KBM-7 (cell line): ENCODE measurements at regions not wholly inside any gene's neighbourhood (a gene's known extent, or its start where the extent isn't known, plus 50 kb on each side); places are given as distances from the start of the nearest gene placed in this dataset.
A peak's percentile ranks its signal among the peaks of the same experiment; 100 is the strongest.
"Not testable (repeated sequence)": the region's sequence is repeated elsewhere in the genome, so short reads cannot be mapped to it uniquely, and the experiment has no call there.

Experiments used
- DNase-seq: peaks from one replicate; pipeline ENCODE4 v3.0.0-alpha.2; 2015
- in situ Hi-C: fragments of 300-500 bp; cut with MboI; formaldehyde crosslinking; loops from 2 replicates; pipeline ENCODE4 v1.14.3; 2020; ENCODE audit warnings: low sequenced_read_pairs, low pct_unique_long_range_greater_than_20kb, mixed read lengths

GRCh38 chr5:176045442-176045841 is 77.3 kb upstream of the THOC3 start:
- DNase-seq, in situ Hi-C loops: not testable (repeated sequence)

DNA sequence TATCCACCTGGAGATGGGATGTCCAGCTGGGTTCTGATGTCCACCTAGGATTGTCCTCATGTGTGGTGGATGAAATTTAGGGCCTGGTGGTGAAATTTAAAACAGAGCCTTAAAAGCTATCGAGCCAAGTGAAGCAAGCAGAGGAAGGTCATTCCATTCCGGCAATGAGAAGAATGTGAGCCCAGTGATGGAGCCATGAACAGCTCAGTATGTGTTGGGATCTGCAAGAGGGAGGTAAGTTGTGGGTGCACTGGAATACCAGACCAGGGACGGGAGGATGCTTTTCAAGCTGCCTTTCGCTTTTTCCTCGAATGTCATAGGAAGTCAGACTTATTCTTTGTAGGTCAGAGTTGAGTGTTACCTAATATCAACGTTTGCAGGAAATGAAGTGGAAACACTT is 80.6 kb upstream of the THOC3 start:
- in situ Hi-C loops, DNase-seq: not testable (repeated sequence)

GRCh38 chr5:176060472-176061268 is 92.6 kb upstream of the THOC3 start:
- DNase-seq, in situ Hi-C loops: not testable (repeated sequence)

DNA sequence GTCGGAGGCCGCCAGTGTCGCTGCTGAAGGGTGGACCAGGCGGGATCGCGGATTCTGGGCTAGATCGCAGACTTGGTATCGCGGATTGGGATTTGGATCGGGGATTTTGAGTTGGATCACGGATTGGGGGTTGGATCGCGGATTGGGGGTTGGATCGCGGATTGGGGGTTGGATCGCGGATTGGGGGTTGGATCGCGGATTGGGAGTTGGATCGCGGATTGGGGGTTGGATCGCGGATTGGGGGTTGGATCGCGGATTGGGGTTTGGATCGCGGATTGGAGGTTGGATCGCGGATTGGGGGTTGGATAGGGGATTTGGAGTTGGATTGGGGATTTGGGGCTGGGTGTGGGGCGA is 93.1 kb upstream of the THOC3 start:
- in situ Hi-C loops = not testable (repeated sequence)

DNA sequence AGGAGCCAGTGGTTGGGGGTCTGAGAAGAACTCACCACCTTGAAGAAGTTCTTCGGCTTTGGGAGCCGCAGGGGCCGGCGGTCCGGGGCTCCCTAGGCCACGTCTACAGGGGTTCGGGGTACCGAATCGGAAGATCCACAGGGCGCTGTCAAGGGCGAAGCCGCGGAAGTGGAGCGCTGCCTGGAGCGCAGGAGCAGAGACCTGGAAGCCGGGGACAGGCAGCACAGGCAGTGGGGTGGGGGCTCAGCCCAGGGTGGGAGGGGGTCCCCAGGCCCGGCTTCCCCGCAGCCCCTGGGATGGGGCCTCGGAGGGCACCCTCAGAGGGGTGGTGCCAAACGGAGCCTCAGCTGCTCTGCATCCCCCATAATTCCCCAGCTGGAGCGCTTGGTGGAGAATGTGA is 93.5 kb upstream of the THOC3 start:
- in situ Hi-C loops, DNase-seq: not testable (repeated sequence)

More for the DNA sequence above, 93.1 kb upstream of the THOC3 start:
- not testable (repeated sequence) for DNase-seq

DNA sequence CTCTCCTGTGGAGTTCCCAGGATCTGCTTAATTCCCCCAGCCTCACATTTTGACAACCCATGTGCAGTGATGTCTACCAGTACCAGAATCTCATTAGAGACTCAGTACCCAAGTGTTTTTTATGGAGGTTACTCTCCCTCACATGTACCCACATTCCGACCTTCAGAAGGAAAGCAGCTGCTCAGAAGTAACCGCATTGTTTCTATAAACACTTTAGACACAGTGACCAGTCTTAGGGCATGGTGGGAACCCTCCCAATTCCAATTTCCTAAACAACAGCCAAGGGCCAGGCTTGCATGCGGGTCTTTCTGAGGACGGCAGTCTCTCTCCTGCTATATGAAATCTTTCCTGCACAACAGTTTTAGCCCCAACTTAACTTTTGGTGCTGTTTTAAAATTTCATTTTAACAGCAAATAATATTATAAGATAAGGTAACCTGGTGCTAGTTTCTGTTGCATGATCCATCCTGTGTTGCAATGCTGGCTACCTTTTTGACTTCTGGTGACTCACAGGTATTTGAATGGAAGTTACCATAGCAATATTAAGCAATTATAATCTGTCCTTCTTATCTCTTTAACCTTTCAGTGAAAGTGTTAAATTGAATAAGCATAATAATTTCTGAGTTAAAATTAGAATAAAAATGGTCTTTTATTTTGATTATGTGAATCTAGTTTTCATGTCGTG is 98.3 kb upstream of the THOC3 start:
- DNase-seq, in situ Hi-C loops: not testable (repeated sequence)

- in situ Hi-C loops, DNase-seq: not testable (repeated sequence)
Observed at GRCh38 chr5:176067162-176067561, 99.0 kb upstream of the THOC3 start.

DNA sequence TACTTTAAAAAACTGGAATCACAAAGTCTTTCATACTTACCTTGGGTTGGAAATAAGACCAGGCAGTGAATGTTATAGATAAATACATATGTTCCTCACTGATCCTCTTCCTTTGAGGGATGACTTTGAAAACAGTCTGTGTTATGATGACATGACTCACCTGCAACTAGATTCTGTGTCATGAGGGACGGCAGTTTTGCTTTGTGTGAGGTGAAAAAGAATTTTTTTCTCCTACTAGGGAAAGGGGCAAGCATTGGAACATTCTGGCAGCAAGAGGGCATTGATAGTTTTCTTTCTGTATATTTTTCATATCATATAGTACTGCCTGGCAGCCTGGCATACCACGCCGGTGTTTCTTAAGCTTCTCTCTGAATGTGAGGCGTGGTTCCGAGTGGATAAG is 99.8 kb upstream of the THOC3 start:
- in situ Hi-C loops, DNase-seq: not testable (repeated sequence)

DNA sequence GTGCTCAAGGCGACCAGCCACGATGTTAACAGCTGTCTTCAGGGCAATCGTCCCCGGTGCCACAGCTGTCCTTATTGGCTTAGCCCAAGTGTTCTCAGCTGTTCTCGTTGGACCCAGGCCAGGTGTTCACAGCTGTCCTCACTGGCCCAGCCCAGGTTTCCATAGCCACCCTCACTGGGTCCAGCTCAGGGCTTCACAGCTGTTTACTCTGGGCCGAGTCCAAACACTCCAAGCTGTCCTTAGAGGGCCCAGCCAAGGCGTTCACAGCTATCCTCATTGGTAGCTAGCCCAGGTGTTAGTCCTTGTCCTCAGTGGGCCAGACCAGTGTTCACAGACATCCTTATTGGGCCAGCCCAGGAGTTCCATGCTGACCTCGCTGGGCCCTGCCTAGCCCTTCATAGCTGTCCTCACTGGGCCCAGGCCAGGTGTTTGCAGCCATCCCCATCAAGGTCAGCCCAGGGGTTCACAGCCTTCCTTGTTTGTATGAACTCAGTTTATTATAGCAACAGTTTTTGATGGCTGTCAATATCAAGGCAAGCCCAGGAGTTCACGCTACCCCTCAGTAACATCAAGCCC is 106.0 kb upstream of the THOC3 start:
- DNase-seq, in situ Hi-C loops: not testable (repeated sequence)

DNA sequence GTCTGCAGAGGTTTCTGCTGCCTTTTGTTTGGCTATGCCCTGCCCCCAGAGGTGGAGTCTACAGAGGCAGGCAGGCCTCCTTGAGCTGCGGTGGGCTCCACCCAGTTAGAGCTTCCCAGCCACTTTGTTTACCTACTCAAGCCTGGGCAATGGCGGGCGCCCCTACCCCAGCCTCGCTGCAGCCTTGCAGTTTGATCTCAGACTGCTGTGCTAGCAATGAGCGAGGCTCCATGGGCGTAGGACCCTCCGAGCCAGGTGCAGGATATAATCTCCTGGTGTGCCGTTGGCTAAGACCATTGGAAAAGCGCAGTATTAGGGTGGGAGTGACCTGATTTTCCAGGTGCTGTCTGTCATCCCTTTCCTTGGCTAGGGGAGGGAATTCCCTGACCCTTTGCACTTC is 115.6 kb upstream of the THOC3 start:
- in situ Hi-C loops, DNase-seq: not testable (repeated sequence)

GRCh38 chr5:176103083-176103482 is 135.0 kb upstream of the THOC3 start:
- in situ Hi-C loops, DNase-seq: not testable (repeated sequence)

DNA sequence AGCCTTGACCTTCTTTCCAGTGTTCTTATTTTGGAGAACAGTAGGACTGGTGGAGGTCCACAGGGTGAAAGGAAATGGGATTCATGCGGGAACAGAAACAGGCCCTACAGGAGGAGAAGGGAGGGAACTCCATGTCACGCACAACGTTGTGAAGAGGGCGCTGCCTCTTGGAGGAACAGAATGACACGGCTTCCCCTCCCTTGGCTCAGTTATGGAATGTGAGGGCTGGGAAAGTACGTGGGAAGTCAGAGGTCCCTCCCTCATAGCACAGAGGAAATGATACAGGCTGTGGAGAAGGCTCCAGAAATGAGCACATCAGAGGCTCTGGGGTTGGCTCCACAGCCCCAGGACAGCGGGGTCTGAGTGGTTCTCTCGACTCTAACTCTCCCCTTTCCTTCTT is 125.3 kb upstream of the SIMC1 start:
- in situ Hi-C loops = not testable (repeated sequence)

DNA sequence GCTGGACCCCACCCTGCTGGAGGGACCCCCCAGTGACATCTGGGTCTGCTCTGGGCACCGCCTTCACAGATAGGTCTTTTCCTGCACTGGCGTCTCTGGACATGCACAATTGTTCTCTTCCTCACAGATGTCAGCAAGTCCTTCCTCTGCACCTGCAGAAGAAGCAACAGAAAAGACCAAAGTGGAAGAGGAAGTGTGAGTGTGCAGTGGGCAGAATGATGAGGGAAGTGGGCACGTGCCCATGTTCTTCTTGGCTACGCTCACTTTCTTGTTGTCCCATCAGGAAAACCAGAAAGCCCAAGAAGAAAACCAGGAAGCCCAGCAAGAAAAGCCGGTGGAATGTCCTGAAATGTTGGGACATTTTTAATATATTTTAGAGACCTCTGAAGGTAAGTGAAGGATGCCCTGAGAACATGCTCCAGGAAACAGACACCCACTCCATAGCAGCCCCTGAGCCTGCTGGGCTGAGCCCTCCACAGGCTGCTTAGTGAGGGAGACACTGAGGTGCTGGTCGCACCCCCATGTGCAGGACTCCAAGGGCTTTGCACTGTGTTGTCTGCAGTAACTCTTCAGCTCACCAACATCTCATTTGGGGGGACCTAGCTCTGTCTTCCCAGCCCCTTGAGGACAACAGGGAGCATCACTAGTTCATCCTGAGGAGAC is 124.4 kb upstream of the SIMC1 start:
- DNase-seq, in situ Hi-C loops: not testable (repeated sequence)

More for the DNA sequence above, 125.3 kb upstream of the SIMC1 start:
- not testable (repeated sequence) for DNase-seq

GRCh38 chr5:176114825-176115224 is 123.4 kb upstream of the SIMC1 start:
- in situ Hi-C loops, DNase-seq: not testable (repeated sequence)

DNA sequence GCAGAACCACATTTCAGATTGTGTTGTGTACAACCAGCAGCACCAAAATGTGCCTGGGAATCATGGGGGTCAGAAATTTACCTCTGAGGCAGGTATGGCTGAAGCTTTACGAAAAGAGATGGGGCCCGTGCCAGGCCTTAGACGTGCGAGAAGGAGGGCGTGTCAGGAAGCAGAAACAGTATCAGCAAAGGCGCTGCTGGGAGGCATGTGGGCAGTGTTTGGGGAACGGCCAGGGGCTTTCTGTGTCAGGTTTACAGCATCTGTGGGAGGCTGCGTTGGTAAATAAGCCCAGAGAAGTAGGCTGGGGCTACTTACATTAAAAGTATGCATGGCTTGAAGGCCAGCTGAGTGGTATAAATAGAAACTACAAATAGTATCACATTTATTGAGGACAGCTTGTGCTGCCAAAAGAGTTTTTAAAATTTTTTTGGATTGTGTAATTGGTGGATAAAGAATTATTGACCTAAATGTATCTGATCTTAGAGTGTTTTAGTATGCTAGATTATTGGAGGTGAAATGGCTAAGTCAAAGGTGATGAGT is 120.5 kb upstream of the SIMC1 start:
- in situ Hi-C loops, DNase-seq: not testable (repeated sequence)

DNA sequence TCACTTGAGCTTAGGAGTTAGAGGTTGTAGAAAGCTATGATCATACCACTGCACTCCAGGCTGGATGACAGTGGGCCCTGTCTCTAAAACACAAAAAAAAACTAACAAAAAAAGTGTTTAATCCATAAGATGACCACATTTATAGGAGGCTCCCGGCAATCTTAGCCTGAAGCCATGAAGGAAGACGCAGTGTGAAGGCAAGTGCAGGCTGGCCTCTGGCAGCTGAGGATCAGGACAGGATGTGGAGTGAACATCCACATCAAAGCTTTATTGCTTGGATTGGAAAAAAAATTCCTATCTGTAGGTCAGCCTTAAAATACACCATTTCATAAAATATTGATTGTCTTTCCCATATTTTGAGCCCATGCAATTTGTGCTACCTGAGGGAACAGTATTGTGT is 115.9 kb upstream of the SIMC1 start:
- DNase-seq, in situ Hi-C loops: not testable (repeated sequence)

GRCh38 chr5:176124120-176124519 is 114.1 kb upstream of the SIMC1 start:
- in situ Hi-C loops, DNase-seq: not testable (repeated sequence)

DNA sequence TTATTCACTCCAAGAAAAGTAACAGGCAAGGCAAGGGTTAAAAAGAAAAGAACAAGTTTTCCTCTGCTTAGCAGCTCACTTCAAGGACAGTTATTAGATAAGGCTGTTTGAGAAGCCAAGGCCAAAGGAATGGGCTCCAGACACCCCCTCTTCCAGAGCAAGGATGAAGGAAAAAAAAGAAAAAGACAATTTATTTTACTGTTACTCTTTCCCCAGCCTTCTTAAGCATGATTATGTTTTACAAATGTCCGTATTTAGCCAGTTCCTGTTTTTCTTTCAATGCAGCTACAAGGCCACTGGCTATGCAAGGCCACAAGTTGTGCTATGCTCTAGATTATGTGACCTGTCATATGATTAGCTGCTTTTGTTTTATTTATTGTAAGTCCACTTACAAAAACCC is 106.5 kb upstream of the SIMC1 start:
- DNase-seq = peak; percentile 3
- in situ Hi-C loops = no loop called here
